ENCODE measurements at regions not wholly inside any gene's neighbourhood (a gene's known extent, or its start where the extent isn't known, plus 50 kb on each side); places are given as distances from the start of the nearest gene placed in this dataset.

- TF ChIP-seq POLR2A (IDR thresholded peaks at IDR 0.05): no peak
- no peak for TF ChIP-seq CTCF (IDR thresholded peaks at IDR 0.05)
- TF ChIP-seq EP300 (IDR thresholded peaks at IDR 0.05): no peak
- no peak for TF ChIP-seq POLR2AphosphoS5 (IDR thresholded peaks at IDR 0.05)
These were observed 1225.7 kb downstream of the OTOL1 start for GRCh38 chr3:162722337-162722736.

All from gastroesophageal sphincter (tissue), 3 donors.